K562 (cell line): ENCODE measurements at regions not wholly inside any gene's neighbourhood (a gene's known extent, or its start where the extent isn't known, plus 50 kb on each side); places are given as distances from the start of the nearest gene placed in this dataset.
"Not testable (repeated sequence)": the region's sequence is repeated elsewhere in the genome, so short reads cannot be mapped to it uniquely, and the experiment has no call there.

Experiments used
- ATAC-seq: fragments of 200-7000 bp; cut with Tn5 transposase; 3 replicates; pipeline ENCODE4 v1.9.1; 2020; ENCODE audit warnings: moderate library complexity
- BruUV-seq: library from RNA; stranded (reverse); fragments of 400-500 nt; replicated peaks from 2 replicates; lab custom pipeline; 2021; lab: Mats Ljungman, UMichigan
- CTCF ChIA-PET: fragments of 300-600 bp; formaldehyde crosslinking; extraction: SDS; loops from one replicate; lab custom pipeline; 2021; ENCODE audit warnings: low intra/inter-chr PET ratio; lab: Yijun Ruan, JAX
- POLR2A ChIA-PET: fragments of 300-600, 350-650 bp; sonication (Branson Sonifier 250); formaldehyde crosslinking; extraction: SDS; loops from one replicate; lab custom pipeline; 2021; ENCODE audit warnings: antibody characterized with exemption, inconsistent platforms; lab: Yijun Ruan, JAX
- DNase-seq, 4 experiments: peaks; one replicate each; pipeline versions ENCODE4 v3.0.0 to v3.0.0-alpha.2; 2011 to 2018; ENCODE audit warnings: low spot score in 3 of 4, mixed read lengths in 3 of 4; ENCODE audit errors: extremely low read depth in 1 of 4
- FAIRE-seq: peaks from 2 replicates; lab custom pipeline; 2011; peaks lifted over from hg19 to GRCh38; lab: Jason Lieb, UNC
- H2AFZ ChIP-seq: 2 replicates; pipeline ENCODE4 v1.6.0; 2011; ENCODE audit warnings: low read depth, low read length, control low read depth, inconsistent platforms
- H3K27ac ChIP-seq: fragments of 200-600 bp; 3 replicates; pipeline ENCODE4 v1.8.0; 2011; ENCODE audit warnings: low read depth, mild to moderate bottlenecking, control low read depth, inconsistent platforms, low read length, moderate library complexity, mixed read lengths; ENCODE audit errors: extremely low read depth
- H3K27me3 ChIP-seq, 2 experiments: fragments of 300-600 bp in 1 of 2; 2 replicates in 1 of 2; 3 replicates in 1 of 2; pipeline versions ENCODE4 v1.6.0 to v1.8.0; 2011; ENCODE audit warnings: inconsistent platforms in 2 of 2, low read length in 2 of 2, mild to moderate bottlenecking in 1 of 2, mixed read lengths in 1 of 2, moderate library complexity in 1 of 2; ENCODE audit not compliant: control insufficient read depth in 2 of 2, insufficient read depth in 2 of 2
- H3K36me3 ChIP-seq: fragments of 300-600 bp; 3 replicates; pipeline ENCODE4 v1.8.0; 2011; ENCODE audit warnings: mild to moderate bottlenecking, low read length, inconsistent platforms; ENCODE audit not compliant: control insufficient read depth, insufficient read depth
- H3K4me1 ChIP-seq, 2 experiments: fragments of 200-600 bp in 1 of 2; replicated peaks in 1 of 2; 2 replicates in 1 of 2; 3 replicates in 1 of 2; pipeline versions ENCODE4 v1.5.1 to v1.8.0; 2011; ENCODE audit warnings: inconsistent platforms in 2 of 2, low read length in 2 of 2, mild to moderate bottlenecking in 1 of 2, mixed read lengths in 1 of 2, moderate library complexity in 1 of 2; ENCODE audit not compliant: control insufficient read depth in 2 of 2, insufficient read depth in 2 of 2
- H3K4me2 ChIP-seq: 2 replicates; pipeline ENCODE4 v1.6.1; 2011; ENCODE audit warnings: low read length, control low read depth, inconsistent platforms, mixed read lengths; ENCODE audit not compliant: insufficient read depth
- H3K4me3 ChIP-seq: fragments of 200-600 bp; sonication (generic), shearing (Covaris generic); 2 replicates; pipeline ENCODE4 v1.5.1; 2016; ENCODE audit warnings: control low read depth, inconsistent platforms
- H3K79me2 ChIP-seq: fragments of 200-600 bp; 3 replicates; pipeline ENCODE4 v1.8.0; 2011; ENCODE audit warnings: low read length, inconsistent platforms; ENCODE audit not compliant: control insufficient read depth, insufficient read depth
- H3K9ac ChIP-seq, 2 experiments: 2 replicates each; pipeline versions ENCODE4 v1.6.0 to v1.6.1; 2011; ENCODE audit warnings: low read depth in 2 of 2, low read length in 2 of 2, control low read depth in 1 of 2, inconsistent platforms in 1 of 2, mild to moderate bottlenecking in 1 of 2, mixed read lengths in 1 of 2; ENCODE audit not compliant: insufficient read depth in 1 of 2
- H3K9me1 ChIP-seq: one replicate; pipeline ENCODE4 v1.6.0; 2011; ENCODE audit warnings: inconsistent platforms, mild to moderate bottlenecking, low read length, moderate library complexity; ENCODE audit not compliant: control insufficient read depth, insufficient read depth
- H3K9me3 ChIP-seq: replicated peaks from 2 replicates; pipeline ENCODE4 v1.5.1; 2011; ENCODE audit warnings: low read depth, low read length, inconsistent platforms; ENCODE audit not compliant: control insufficient read depth, insufficient read depth
- H4K20me1 ChIP-seq: replicated peaks from 2 replicates; pipeline ENCODE4 v1.6.1; 2011; ENCODE audit warnings: low read length, inconsistent platforms, mixed read lengths; ENCODE audit not compliant: control insufficient read depth, insufficient read depth
- GABPA ChIP-seq: fragments of 200-800 bp; sonication (Bioruptor generic); conservative IDR thresholded peaks from 2 replicates; pipeline ENCODE4 v1.6.1; 2016; ENCODE audit warnings: low read depth, missing genetic modification characterization, missing compliant biosample characterization
- NFRKB ChIP-seq: fragments of 450-650 bp; IDR thresholded peaks from 2 replicates; pipeline ENCODE4 v1.6.1; 2016; ENCODE audit warnings: low read depth
- NR2C1 ChIP-seq, 2 experiments: fragments of 450-650 bp; IDR thresholded peaks; 2 replicates each; pipeline ENCODE4 v1.6.1; 2017; ENCODE audit warnings: mild to moderate bottlenecking in 2 of 2, antibody characterized with exemption in 1 of 2, inconsistent platforms in 1 of 2, missing compliant biosample characterization in 1 of 2, missing genetic modification characterization in 1 of 2
- NR2C2 ChIP-seq, 2 experiments: fragments of 200-800 bp in 1 of 2; sonication (Bioruptor generic) in 1 of 2; sonication (generic) in 1 of 2; formaldehyde crosslinking in 1 of 2; IDR thresholded peaks; 2 replicates each; pipeline versions ENCODE4 v1.6.1 to v1.8.0; 2016 to 2022; ENCODE audit warnings: mild to moderate bottlenecking in 1 of 2, missing compliant biosample characterization in 1 of 2, missing genetic modification characterization in 1 of 2, missing genetic modification reagents in 1 of 2
- NRF1 ChIP-seq, 2 experiments: fragments of 450-650 bp; IDR thresholded peaks in 1 of 2; conservative IDR thresholded peaks in 1 of 2; 2 replicates each; pipeline ENCODE4 v1.6.1; 2014; ENCODE audit warnings: mild to moderate bottlenecking in 2 of 2
- POLR2G ChIP-seq: fragments of 200-400 bp; formaldehyde crosslinking; IDR thresholded peaks from 2 replicates; pipeline ENCODE4 v1.6.1; 2017; ENCODE audit warnings: low read depth, mild to moderate bottlenecking, antibody characterized with exemption, low read length, moderate library complexity
- RBFOX2 ChIP-seq: fragments of 200-400 bp; formaldehyde crosslinking; IDR thresholded peaks from 2 replicates; pipeline ENCODE4 v1.6.1; 2017; ENCODE audit warnings: low read depth, mild to moderate bottlenecking, low read length, moderate library complexity
- TAF9B ChIP-seq: fragments of 450-650 bp; IDR thresholded peaks from 2 replicates; pipeline ENCODE4 v1.6.1; 2018; ENCODE audit warnings: mild to moderate bottlenecking; ENCODE audit not compliant: partially characterized antibody
- YY1 ChIP-seq, 3 experiments: IDR thresholded peaks; 2 replicates each; pipeline ENCODE4 v1.6.1; 2011; ENCODE audit warnings: low read length in 2 of 3, mild to moderate bottlenecking in 2 of 3, moderate library complexity in 2 of 3, borderline replicate concordance in 1 of 3, control low read depth in 1 of 3, low read depth in 1 of 3; ENCODE audit not compliant: insufficient read depth in 3 of 3, insufficient replicate concordance in 2 of 3, control insufficient read depth in 1 of 3, insufficient read length in 1 of 3; ENCODE audit errors: extremely low read depth in 1 of 3
- WGBS: fragments of 100-300 bp; shearing (Covaris generic); methylation state at CpG from one replicate; pipeline ENCODE4 v1.1.6; 2016; ENCODE audit warnings: low coverage, mixed read lengths; ENCODE audit not compliant: insufficient coverage; ENCODE audit errors: missing lambda C conversion rate; 5-methylcytosine and 5-hydroxymethylcytosine counted together
- in situ Hi-C: fragments of 300-500 bp; cut with MboI; formaldehyde crosslinking; loops from 4 replicates; pipeline ENCODE4 v1.15.0; 2018; ENCODE audit warnings: inconsistent platforms, mixed read lengths
- intact Hi-C: fragments of 100-400 bp; cut with micrococcal nuclease; formaldehyde crosslinking; loops from 2 replicates; pipeline ENCODE4 v1.14.2; 2022

- H3K27me3 ChIP-seq; H3K9me3 ChIP-seq; FAIRE-seq; CTCF ChIA-PET; ATAC-seq; POLR2A ChIA-PET; in situ Hi-C loops; H3K9me1 ChIP-seq; H3K79me2 ChIP-seq; H3K4me1 ChIP-seq; H3K36me3 ChIP-seq; BruUV-seq; H3K4me2 ChIP-seq; H4K20me1 ChIP-seq; TF ChIP-seq NR2C2 (CRISPR knock-in tag; IDR thresholded peaks at IDR 0.05); NR2C1 (tag; IDR thresholded peaks at IDR 0.05): not testable (repeated sequence)
- intact Hi-C loops: loop anchor here (10.0 kb wide), 2 partner anchors 387 to 1727 kb away; no protein-coding TSS in a partner anchor
- 4% methylated on average over 7 of the region's 27 CpGs for WGBS
- peak; percentile 80 for TF ChIP-seq NR2C2 (tag; IDR thresholded peaks at IDR 0.05)
- peak; percentile 52 to 67; a peak in 3 of 4 replicates for TF ChIP-seq NRF1 (conservative IDR thresholded peaks at IDR 0.05 in 1 of 2, IDR thresholded peaks at IDR 0.05 in 1 of 2)
- TF ChIP-seq TAF9B: peak; percentile 19
- TF ChIP-seq GABPA: peak; percentile 55
- TF ChIP-seq NFRKB: peak; percentile 68; the same call in 1 of the 2 replicates
- TF ChIP-seq NR2C1 (IDR thresholded peaks at IDR 0.05): peak; percentile 33; the same call in 1 of the 2 replicates
- TF ChIP-seq YY1 (IDR thresholded peaks at IDR 0.05; ENCODE audit: borderline replicate concordance in 1 of 3, control insufficient read depth in 1 of 3, extremely low read depth in 1 of 3, insufficient read depth in 3 of 3, insufficient read length in 1 of 3, insufficient replicate concordance in 2 of 3, low read depth in 1 of 3, low read length in 2 of 3): peak in 1 of 3 experiments; percentile 39
- TF ChIP-seq POLR2G: 0 out of 2 replicates have a peak, but pooled peaks have one; percentile 17
- TF ChIP-seq RBFOX2: 0 out of 2 replicates have a peak, but pooled peaks have one; percentile 17
- peak overlapping the region in 1 of 2 experiments; percentile 48; a peak in 2 of 4 replicates for H3K9ac ChIP-seq
- peak overlapping the region; percentile 49; the same call in 1 of the 3 replicates for H3K27ac ChIP-seq
- peak overlapping the region; percentile 21 for H3K4me3 ChIP-seq
- DNase-seq: peak in 1 of 4 experiments; percentile 6
- peak overlapping the region; percentile 61 for H2AFZ ChIP-seq
Observed at GRCh38 chr9:13037808-13038207, 241.7 kb downstream of the MPDZ start.
